ENCODE measurements at regions not wholly inside any gene's neighbourhood (a gene's known extent, or its start where the extent isn't known, plus 50 kb on each side); places are given as distances from the start of the nearest gene placed in this dataset.
A peak's percentile ranks its signal among the peaks of the same experiment; 100 is the strongest.
"Not testable (repeated sequence)": the region's sequence is repeated elsewhere in the genome, so short reads cannot be mapped to it uniquely, and the experiment has no call there.

- H3K4me3 ChIP-seq (ENCODE audit: low read depth, low read length) = no peak overlapping the region
- DNase-seq (ENCODE audit: low read depth) = no peak
- TF ChIP-seq, protein P1, sequence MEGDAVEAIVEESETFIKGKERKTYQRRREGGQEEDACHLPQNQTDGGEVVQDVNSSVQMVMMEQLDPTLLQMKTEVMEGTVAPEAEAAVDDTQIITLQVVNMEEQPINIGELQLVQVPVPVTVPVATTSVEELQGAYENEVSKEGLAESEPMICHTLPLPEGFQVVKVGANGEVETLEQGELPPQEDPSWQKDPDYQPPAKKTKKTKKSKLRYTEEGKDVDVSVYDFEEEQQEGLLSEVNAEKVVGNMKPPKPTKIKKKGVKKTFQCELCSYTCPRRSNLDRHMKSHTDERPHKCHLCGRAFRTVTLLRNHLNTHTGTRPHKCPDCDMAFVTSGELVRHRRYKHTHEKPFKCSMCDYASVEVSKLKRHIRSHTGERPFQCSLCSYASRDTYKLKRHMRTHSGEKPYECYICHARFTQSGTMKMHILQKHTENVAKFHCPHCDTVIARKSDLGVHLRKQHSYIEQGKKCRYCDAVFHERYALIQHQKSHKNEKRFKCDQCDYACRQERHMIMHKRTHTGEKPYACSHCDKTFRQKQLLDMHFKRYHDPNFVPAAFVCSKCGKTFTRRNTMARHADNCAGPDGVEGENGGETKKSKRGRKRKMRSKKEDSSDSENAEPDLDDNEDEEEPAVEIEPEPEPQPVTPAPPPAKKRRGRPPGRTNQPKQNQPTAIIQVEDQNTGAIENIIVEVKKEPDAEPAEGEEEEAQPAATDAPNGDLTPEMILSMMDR (IDR thresholded peaks at IDR 0.05; ENCODE audit: insufficient read depth, low read depth, low read length, missing control alignments) = no peak
These were observed 145.9 kb upstream of the ADCY2 start for GRCh38 chr5:7250004-7250403.

DNA sequence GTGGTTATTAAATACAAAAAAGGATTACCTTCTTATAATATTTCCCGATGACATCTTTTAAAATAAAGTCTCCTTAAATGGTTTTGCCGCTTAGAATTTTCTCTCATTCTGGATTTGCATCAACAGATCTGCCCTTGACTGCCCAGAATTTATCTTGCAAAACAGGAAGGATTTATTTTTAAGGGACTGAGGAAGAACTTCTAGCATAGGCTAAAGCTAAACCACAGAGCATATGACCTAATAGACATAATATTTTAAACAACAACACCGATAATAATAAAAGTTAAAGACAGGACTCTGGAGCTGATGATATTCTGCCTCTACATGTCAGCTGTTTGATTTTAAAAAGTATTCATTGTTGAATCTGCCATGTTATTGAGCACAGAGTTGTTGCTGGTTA is 145.3 kb upstream of the ADCY2 start:
- no peak for DNase-seq (ENCODE audit: low read depth)
- TF ChIP-seq, protein P1 (IDR thresholded peaks at IDR 0.05; ENCODE audit: insufficient read depth, low read depth, low read length, missing control alignments) = no peak
- H3K4me3 ChIP-seq (ENCODE audit: low read depth, low read length) = no peak overlapping the region

GRCh38 chr5:7251132-7251531 is 144.8 kb upstream of the ADCY2 start:
- DNase-seq (ENCODE audit: low read depth) = no peak
- no peak overlapping the region for H3K4me3 ChIP-seq (ENCODE audit: low read depth, low read length)
- TF ChIP-seq, protein P1 (IDR thresholded peaks at IDR 0.05; ENCODE audit: insufficient read depth, low read depth, low read length, missing control alignments) = no peak

DNA sequence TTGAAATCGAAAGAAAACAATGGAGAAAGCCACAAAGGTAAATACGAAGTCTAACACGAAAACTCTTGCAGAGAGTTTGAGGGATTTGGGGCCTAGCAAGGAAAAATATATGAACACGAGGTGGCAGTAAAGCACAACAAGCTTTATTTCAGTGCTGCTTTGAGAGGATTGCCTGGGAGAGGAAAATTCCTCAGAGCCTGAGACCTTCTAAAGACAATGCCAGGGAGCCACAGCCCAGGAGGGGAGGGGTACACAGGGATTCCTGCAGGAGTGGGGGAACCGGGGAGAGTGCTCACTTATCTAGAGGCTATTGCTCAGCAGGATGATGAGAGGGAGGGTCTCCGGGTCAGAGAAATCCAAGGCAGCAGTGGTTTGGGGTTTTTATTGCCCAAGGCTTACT is 134.9 kb upstream of the ADCY2 start:
- peak; percentile 44 for DNase-seq (ENCODE audit: low read depth)
- TF ChIP-seq, protein P1 (IDR thresholded peaks at IDR 0.05; ENCODE audit: insufficient read depth, low read depth, low read length, missing control alignments) = peak; percentile 42
- no peak overlapping the region for H3K4me3 ChIP-seq (ENCODE audit: low read depth, low read length)

GRCh38 chr5:7261900-7262299 is 134.0 kb upstream of the ADCY2 start:
- TF ChIP-seq, protein P1 (IDR thresholded peaks at IDR 0.05; ENCODE audit: insufficient read depth, low read depth, low read length, missing control alignments) = no peak
- DNase-seq (ENCODE audit: low read depth) = no peak
- H3K4me3 ChIP-seq (ENCODE audit: low read depth, low read length) = no peak overlapping the region

DNA sequence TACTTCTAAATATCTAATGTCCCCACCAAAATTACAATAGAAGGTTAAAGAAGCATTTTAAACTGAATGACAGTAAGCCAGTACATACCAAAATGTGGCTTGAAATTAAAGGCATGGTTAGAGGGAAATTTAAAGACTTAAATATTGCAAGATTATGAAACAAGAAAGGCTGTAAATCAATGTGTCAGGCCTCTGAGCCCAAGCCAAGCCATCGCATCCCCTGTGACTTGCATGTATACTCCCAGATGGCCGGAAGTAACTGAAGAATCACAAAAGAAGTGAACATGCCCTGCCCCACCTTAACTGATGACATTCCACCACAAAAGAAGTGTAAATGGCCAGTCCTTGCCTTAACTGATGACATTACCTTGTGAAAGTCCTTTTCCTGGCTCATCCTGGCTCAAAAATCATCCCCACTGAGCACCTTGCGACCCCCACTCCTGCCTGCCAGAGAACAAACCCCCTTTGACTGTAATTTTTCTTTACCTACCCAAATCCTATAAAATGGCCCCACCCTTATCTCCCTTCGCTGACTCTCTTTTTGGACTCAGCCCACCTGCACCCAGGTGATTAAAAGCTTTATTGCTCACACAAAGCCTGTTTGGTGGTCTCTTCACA is 132.4 kb upstream of the ADCY2 start:
- H3K4me3 ChIP-seq (ENCODE audit: low read depth, low read length); DNase-seq (ENCODE audit: low read depth): not testable (repeated sequence)

DNA sequence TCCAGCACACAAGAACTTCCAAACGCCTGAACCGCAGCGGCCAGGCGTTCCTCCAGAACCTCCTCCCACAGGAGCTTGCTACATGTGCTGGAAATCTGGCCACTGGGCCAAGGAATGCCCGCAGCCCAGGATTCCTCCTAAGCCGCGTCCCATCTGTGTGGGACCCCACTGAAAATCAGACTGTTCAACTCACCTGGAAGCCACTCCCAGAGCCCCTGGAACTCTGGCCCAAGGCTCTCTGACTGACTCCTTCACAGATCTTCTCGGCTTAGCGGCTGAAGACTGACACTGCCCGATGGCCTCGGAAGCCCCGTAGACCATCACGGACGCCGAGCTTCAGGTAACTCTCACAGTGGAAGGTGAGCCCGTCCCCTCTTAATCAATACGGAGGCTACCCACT is 130.2 kb upstream of the ADCY2 start:
- H3K4me3 ChIP-seq (ENCODE audit: low read depth, low read length); DNase-seq (ENCODE audit: low read depth): not testable (repeated sequence)

GRCh38 chr5:7268722-7269121 is 127.2 kb upstream of the ADCY2 start:
- DNase-seq (ENCODE audit: low read depth) = not testable (repeated sequence)

More at GRCh38 chr5:7268722-7269121, 127.2 kb upstream of the ADCY2 start:
- H3K4me3 ChIP-seq (ENCODE audit: low read depth, low read length) = not testable (repeated sequence)

Data from GM12865 (cell line).